Muscle of arm (tissue), 1 donor: ENCODE measurements at regions not wholly inside any gene's neighbourhood (a gene's known extent, or its start where the extent isn't known, plus 50 kb on each side); places are given as distances from the start of the nearest gene placed in this dataset.
A peak's percentile ranks its signal among the peaks of the same experiment; 100 is the strongest.
"Not testable (repeated sequence)": the region's sequence is repeated elsewhere in the genome, so short reads cannot be mapped to it uniquely, and the experiment has no call there.

Source experiments
- DNase-seq: peaks from one replicate; pipeline ENCODE4 v3.0.0-alpha.2; 2013

- DNase-seq: no peak
Observed at GRCh38 chr5:82551840-82552385, 273.8 kb upstream of the RPS23 start.

DNA sequence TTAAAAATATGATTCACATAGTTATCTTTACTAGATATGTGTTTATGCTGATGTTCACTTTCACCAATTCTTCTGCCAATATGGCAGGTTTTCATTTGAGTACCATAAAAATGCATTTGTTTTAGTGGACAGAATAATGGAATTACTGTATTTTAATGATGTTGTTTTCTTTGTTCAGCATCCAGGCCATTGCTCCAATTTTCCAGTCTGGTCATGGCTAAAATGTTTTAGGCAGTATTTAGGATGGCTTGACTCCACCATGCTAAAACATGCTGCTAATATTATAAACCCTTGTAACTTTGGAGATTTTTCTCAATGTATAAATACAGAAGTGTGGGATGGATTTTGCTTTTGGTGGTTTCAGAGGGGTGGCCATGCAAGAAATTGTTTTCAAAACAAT lies 273.0 kb upstream of the RPS23 start:
- DNase-seq: no peak

- DNase-seq: no peak
Observed at GRCh38 chr5:82549263-82549662, 271.1 kb upstream of the RPS23 start.

DNA sequence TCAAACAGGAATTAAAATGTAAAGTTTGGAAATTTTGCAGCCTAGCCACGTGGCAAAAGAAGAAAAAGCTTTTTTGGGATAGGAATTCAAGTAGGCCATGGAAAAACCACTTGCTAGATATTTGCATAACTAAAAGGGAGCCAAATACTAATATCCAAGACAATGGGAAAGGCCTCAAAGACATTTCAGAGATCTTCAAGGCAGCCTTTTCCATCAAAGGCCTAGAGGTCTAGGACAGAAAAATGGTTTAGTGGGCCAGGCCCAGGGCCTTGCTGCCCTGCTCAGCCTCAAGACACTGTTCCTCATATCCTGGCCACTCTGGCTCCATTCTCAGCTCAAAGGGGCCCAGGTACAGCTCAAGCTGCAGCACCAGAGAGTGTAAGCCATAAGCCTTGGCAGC lies 265.9 kb upstream of the RPS23 start:
- DNase-seq: no peak

- no peak for DNase-seq
Observed at GRCh38 chr5:82540301-82540700, 262.1 kb upstream of the RPS23 start.

- no peak for DNase-seq
Observed at GRCh38 chr5:82538339-82539034, 260.3 kb upstream of the RPS23 start.

DNA sequence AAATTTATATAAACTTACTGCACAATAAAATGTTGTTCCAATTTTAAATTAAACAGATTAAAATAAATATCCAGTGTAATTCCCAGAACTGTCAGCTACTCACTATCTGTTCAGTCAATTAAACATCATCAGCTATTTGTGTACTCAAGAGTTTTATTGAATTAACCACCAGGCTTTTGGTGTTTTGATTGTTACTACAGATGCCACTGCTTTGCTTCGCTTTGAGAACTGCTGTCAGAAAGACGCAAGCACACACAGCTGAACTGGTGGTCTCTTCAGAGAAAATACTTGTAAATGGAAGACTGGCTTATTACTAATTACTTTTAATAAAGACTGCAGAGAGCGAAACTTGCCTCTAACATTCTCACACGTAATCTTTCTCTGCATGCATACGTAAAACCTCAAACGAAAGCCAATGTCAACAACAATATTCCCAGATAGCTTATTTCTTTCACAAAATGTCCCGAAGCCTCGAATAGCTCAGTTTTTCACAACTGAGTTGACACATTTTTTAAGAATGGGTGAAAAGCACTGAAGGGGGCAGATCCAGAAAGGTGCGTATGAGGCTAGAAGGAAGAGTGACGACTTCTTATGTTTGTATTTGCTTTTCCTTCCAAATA lies 259.6 kb upstream of the RPS23 start:
- DNase-seq: no peak

DNA sequence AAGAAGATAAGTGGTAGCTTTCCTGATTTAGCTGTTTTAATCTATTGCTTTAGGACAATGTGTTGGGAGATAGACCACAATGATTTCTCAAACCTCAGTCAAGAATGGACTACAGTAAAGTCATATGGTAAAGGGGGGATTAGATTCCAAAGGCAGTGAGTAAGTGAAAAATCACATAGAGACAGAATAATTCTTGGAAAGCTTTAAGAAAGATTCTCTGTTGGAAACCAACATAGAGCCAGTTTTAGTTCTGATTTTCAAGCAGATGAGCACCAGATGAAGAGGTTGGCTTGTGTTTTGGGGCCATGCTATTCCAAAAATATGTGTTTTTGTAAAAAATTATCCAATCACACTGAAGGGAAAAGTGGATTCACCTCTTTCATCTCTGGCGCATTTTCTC lies 256.8 kb upstream of the RPS23 start:
- DNase-seq: peak; percentile 50

GRCh38 chr5:82532075-82532474 lies 253.9 kb upstream of the RPS23 start:
- not testable (repeated sequence) for DNase-seq

- DNase-seq: no peak
Observed at GRCh38 chr5:82526540-82526939, 248.4 kb upstream of the RPS23 start.

DNA sequence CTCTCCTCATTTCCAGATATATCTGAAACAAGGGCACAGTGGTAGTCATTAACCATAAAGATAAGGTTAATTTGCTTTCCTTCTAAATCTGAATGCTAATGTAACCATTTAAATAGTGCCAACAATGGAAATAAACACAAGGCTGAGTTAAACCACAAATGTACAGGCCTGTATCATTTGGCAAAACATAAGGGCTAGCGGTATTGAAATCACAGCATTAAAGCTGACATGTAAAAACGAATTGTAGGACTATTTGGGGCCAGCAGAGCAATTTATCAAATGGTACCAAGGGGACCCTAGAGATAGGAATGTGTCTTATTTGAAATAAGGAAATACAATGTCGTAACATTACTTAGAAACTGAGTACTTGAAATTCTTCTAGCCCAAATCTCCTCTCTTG lies 247.5 kb upstream of the RPS23 start:
- no peak for DNase-seq

DNA sequence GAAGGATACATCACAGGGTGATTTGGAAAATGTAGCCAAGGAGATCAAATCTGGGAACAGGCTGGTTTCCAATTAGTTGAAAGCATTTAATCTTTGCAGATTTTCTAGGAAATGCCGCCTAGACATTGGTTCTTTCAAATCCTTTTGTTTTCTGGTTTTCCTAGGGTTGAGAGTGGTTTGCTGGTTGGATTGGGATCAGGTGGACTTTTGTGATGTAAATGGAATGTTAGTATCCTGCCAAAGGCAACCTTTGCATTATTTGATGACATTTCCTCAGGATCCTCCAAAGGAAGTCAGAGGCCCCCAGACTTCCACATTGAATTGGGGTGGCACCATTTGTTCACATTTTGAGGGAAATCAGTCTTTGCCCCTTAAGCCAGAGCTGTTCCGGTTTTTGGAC lies 245.5 kb upstream of the RPS23 start:
- DNase-seq: no peak

GRCh38 chr5:82522897-82523296 lies 244.7 kb upstream of the RPS23 start:
- DNase-seq: no peak

DNA sequence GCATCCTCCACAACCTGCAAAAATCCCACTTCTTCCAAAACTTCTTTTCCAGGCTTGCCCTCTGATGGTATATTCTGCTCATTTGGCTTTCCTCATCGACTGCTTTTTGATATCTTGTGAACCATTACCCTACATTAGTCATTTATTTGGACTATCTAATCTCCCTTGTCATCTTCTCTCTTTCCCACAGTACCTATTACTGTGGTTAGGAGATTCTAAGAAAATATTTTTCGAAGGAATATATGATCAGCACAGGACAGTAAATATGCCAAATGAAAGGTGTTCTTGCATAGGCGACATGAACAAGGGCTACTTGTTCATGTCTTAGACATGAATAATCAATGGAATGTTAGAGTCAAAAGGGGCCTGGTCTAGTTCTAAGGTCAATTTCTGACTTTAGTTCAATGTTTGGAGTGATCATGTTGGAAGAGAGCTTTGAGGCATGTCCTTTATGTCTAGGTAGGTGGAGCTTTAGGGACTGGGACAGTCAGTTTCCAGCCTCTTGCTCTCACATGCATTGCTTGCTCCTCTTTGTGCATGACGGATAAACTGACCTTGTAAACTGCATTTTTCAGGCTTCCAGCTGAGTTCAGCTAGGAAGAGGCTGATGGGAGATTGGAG lies 243.4 kb upstream of the RPS23 start:
- no peak for DNase-seq

- no peak for DNase-seq
Observed at GRCh38 chr5:82519558-82519957, 241.4 kb upstream of the RPS23 start.

DNA sequence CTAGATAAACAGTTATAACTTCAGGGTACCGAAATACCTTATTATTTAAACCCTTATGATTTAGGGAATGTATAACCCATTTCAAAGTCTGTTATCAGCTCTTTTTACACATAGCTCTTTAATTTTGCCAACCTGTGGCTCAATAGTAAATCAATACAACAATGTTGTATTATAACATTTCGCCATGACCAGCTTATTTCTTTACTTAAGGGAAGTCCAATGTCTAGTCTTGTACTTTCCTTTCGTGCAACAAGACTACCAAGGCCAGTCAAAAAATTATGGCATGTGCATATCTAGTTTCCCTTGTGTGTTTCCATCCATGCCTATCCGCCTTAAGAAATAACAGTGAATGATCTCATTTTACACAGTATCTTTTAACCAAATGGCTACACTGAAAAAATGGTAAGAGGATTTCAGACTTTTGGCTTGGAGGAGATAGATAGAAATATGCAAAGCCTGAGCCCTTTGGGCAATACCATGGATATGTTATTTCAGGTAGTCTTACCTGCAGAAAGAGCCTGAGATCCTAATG lies 239.5 kb upstream of the RPS23 start:
- DNase-seq: no peak

DNA sequence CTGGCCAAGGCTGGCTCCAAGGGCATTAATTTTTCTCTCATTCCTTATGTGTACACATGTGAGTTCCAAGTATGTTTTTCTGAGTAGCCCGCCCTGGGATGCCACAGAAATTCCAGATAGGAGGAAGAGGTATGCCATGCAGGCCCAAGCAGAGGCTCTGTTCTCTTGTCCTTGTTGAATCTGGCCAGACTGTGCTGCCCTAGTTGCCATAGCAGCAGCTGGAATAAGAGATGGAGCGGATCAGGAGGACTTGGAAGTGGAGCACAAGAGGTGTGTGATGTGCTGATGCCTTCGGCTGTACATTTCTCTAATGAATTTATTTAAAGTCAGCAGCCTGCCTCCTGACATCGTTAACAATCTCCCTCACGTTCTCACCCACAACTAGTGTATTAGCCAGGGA lies 235.6 kb upstream of the RPS23 start:
- no peak for DNase-seq

DNA sequence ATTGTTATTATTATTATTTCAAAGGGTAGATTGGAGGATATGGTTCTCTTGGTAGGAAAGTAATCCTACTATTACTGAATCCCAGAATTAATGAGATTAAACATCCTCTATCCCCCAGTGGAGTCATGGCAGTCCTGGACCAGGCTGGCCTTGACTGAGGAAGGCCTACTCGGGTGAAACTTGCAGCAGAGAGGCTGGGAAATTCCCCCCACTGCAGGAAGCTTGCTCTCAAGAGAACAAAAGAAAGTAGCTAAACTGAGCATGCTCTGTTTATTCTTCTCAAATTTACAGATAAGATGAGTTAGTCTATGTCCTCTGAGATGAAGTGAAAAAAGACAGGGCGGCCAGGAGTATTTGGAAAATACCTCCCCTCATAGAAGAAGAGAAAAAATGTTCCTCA lies 233.9 kb upstream of the RPS23 start:
- no peak for DNase-seq

DNA sequence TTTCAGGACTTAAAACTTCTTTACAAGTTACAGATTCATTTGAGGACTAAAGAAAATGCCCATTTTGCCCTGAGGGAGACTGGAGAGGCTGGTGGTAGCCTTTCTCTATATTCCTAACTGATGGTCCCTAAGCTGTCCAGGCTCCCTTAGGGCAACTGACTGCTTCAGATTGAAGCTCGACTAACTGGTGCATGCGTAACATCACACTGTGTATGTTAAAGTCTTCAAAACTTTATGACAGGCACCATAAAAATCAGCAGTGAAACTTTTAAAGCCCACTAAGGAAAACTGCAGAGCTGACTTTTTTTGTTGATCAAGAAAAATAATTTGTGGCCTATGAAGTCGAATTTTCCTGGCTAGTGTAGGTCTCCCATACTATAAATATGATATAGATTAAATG lies 233.0 kb upstream of the RPS23 start:
- no peak for DNase-seq

DNA sequence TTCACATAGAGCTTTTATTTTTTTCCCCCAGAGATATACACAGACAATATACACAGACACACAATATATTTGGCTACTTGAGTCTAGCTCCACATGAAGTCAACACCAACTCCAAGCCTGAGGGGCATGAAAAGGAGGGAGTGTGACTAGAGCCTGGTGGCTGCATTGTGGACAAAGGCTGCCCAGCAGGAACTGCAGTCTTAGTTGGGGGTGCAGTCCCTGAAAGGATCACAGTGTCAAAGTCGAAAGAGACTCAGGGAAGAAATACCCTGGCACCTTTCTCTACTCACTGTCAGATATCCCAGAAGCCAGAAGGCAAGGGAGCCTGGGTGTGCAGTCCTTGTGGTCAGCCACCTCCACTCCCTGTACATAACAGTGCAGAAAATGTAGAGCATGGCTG lies 231.6 kb upstream of the RPS23 start:
- no peak for DNase-seq

DNA sequence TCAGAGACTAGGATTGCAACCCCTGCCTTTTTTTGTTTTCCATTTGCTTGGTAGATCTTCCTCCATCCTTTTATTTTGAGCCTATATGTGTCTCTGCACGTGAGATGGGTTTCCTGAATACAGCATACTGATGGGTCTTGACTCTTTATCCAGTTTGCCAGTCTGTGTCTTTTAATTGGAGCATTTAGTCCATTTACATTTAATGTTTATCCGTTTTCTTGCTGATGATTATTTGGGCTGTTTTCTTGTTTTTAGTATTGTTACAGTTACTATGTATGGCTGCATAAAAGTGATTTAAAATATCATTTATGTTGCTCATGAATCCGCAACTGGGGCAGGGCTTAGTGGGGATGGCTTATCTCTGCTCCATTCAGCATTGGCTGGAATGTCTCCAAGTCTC lies 228.2 kb upstream of the RPS23 start:
- not testable (repeated sequence) for DNase-seq

DNA sequence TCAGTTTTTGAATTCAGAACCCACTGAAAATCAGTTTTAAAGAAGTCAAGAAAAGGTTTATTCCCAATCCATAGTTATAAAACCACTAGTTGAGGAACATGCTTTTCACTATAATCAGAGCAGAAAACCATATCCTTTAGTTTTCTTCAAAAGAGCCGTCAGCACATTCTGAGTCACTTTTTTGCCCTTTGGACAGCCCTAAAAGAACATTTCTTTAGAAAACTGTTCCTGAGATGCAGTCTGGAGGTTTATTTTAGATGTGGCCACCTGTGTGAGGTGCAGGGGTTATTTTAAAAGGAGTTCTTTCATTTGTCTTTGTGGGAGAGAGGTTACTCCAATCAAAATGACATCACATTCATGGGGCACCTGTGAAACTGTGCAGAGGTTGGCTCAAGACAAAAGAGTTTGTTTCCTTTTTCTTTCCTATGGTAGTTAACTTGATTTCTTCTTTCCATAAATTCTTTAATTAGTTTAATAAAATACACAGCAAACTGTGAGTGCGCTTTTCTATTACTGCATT lies 221.6 kb upstream of the RPS23 start:
- DNase-seq: no peak

GRCh38 chr5:82497242-82497641 lies 219.1 kb upstream of the RPS23 start:
- no peak for DNase-seq
